ENCODE measurements at regions not wholly inside any gene's neighbourhood (a gene's known extent, or its start where the extent isn't known, plus 50 kb on each side); places are given as distances from the start of the nearest gene placed in this dataset.

GRCh38 chr12:88303335-88303734 is 161.2 kb downstream of the TMTC3 start:
- Mint-ChIP-seq H3K27me3 (peaks cover 3% of the 10 kb centered on the region), H3K4me1 (no peaks in the 10 kb centered on the region), H3K27ac (no peak overlapping the region), H3K36me3 (no peaks in the 10 kb centered on the region), H3K9me3 (peaks cover 0 to 4% (median 0%) of the 10 kb centered on the region in 3 donors), H3K4me3 (no peak overlapping the region)

GRCh38 chr12:88305254-88305890 is 163.3 kb downstream of the TMTC3 start:
- no peaks in the 10 kb centered on the region for H3K4me1 Mint-ChIP-seq
- H3K4me3 Mint-ChIP-seq = no peak overlapping the region
- H3K27ac Mint-ChIP-seq = no peak overlapping the region
- H3K9me3 Mint-ChIP-seq = peaks cover 0 to 4% (median 0%) of the 10 kb centered on the region in 3 donors
- no peaks in the 10 kb centered on the region for H3K36me3 Mint-ChIP-seq
- H3K27me3 Mint-ChIP-seq = peaks cover 3% of the 10 kb centered on the region

- no peaks in the 10 kb centered on the region for H3K4me1 Mint-ChIP-seq
- no peaks in the 10 kb centered on the region for H3K36me3 Mint-ChIP-seq
- H3K27ac Mint-ChIP-seq = no peak overlapping the region
- peaks cover 3% of the 10 kb centered on the region for H3K27me3 Mint-ChIP-seq
- H3K9me3 Mint-ChIP-seq = peaks cover 0 to 4% (median 0%) of the 10 kb centered on the region in 3 donors
- H3K4me3 Mint-ChIP-seq = no peak overlapping the region
These were observed 164.5 kb downstream of the TMTC3 start for GRCh38 chr12:88306471-88307069.

GRCh38 chr12:88307961-88308360 is 165.9 kb downstream of the TMTC3 start:
- Mint-ChIP-seq H3K27ac (no peak overlapping the region), H3K4me3 (no peak overlapping the region), H3K27me3 (peaks cover 3% of the 10 kb centered on the region), H3K4me1 (no peaks in the 10 kb centered on the region), H3K9me3 (peaks cover 0 to 2% (median 0%) of the 10 kb centered on the region in 3 donors), H3K36me3 (no peaks in the 10 kb centered on the region)

GRCh38 chr12:88308825-88309224 is 166.7 kb downstream of the TMTC3 start:
- no peaks in the 10 kb centered on the region for H3K36me3 Mint-ChIP-seq
- no peaks in the 10 kb centered on the region for H3K4me1 Mint-ChIP-seq
- peaks cover 3% of the 10 kb centered on the region for H3K27me3 Mint-ChIP-seq
- no peak overlapping the region for H3K4me3 Mint-ChIP-seq
- H3K9me3 Mint-ChIP-seq = peaks cover 0 to 2% (median 2%) of the 10 kb centered on the region in 3 donors
- no peak overlapping the region for H3K27ac Mint-ChIP-seq

- Mint-ChIP-seq H3K27ac (no peak overlapping the region), H3K36me3 (no peaks in the 10 kb centered on the region), H3K4me1 (no peaks in the 10 kb centered on the region), H3K9me3 (peaks cover 2 to 3% (median 2%) of the 10 kb centered on the region in 3 donors), H3K27me3 (peaks cover 3% of the 10 kb centered on the region), H3K4me3 (no peak overlapping the region)
These were observed 167.4 kb downstream of the TMTC3 start for GRCh38 chr12:88309546-88309945.

- no peak overlapping the region for H3K4me3 Mint-ChIP-seq
- H3K4me1 Mint-ChIP-seq = no peaks in the 10 kb centered on the region
- no peaks in the 10 kb centered on the region for H3K36me3 Mint-ChIP-seq
- peaks cover 3% of the 10 kb centered on the region for H3K27me3 Mint-ChIP-seq
- no peak overlapping the region for H3K27ac Mint-ChIP-seq
- peaks cover 2 to 8% (median 2%) of the 10 kb centered on the region in 3 donors for H3K9me3 Mint-ChIP-seq
These were observed 168.0 kb downstream of the TMTC3 start for GRCh38 chr12:88310069-88310468.

- Mint-ChIP-seq H3K36me3 (no peaks in the 10 kb centered on the region), H3K9me3 (peaks cover 2 to 8% (median 2%) of the 10 kb centered on the region in 3 donors), H3K4me3 (no peak overlapping the region), H3K4me1 (no peaks in the 10 kb centered on the region), H3K27ac (no peak overlapping the region), H3K27me3 (peaks cover 3% of the 10 kb centered on the region)
These were observed 168.6 kb downstream of the TMTC3 start for GRCh38 chr12:88310666-88311065.

- no peaks in the 10 kb centered on the region for H3K4me1 Mint-ChIP-seq
- peaks cover 0 to 8% (median 4%) of the 10 kb centered on the region in 3 donors for H3K9me3 Mint-ChIP-seq
- H3K36me3 Mint-ChIP-seq = no peaks in the 10 kb centered on the region
- no peak overlapping the region for H3K27ac Mint-ChIP-seq
- no peaks in the 10 kb centered on the region for H3K27me3 Mint-ChIP-seq
- H3K4me3 Mint-ChIP-seq = no peak overlapping the region
These were observed 171.4 kb downstream of the TMTC3 start for GRCh38 chr12:88313554-88313953.

- Mint-ChIP-seq H3K4me3 (no peak overlapping the region), H3K9me3 (peaks cover 0 to 8% (median 4%) of the 10 kb centered on the region in 3 donors), H3K36me3 (no peaks in the 10 kb centered on the region), H3K27ac (no peak overlapping the region), H3K4me1 (no peaks in the 10 kb centered on the region), H3K27me3 (no peaks in the 10 kb centered on the region)
These were observed 172.6 kb downstream of the TMTC3 start for GRCh38 chr12:88314706-88315105.

GRCh38 chr12:88318726-88319125 is 176.6 kb downstream of the TMTC3 start:
- Mint-ChIP-seq H3K4me3 (no peak overlapping the region), H3K4me1 (no peaks in the 10 kb centered on the region), H3K27me3 (no peaks in the 10 kb centered on the region)

GRCh38 chr12:88325076-88325815 is 183.1 kb downstream of the TMTC3 start:
- Mint-ChIP-seq H3K4me3 (no peak overlapping the region), H3K27ac (no peak overlapping the region), H3K4me1 (no peaks in the 10 kb centered on the region), H3K27me3 (no peaks in the 10 kb centered on the region), H3K9me3 (no peaks in the 10 kb centered on the region), H3K36me3 (no peaks in the 10 kb centered on the region)

More at GRCh38 chr12:88318726-88319125, 176.6 kb downstream of the TMTC3 start:
- H3K9me3 Mint-ChIP-seq = peaks cover 0 to 8% (median 2%) of the 10 kb centered on the region in 3 donors
- no peak overlapping the region for H3K27ac Mint-ChIP-seq
- H3K36me3 Mint-ChIP-seq = no peaks in the 10 kb centered on the region

GRCh38 chr12:88325816-88326189 is 183.7 kb downstream of the TMTC3 start:
- no peaks in the 10 kb centered on the region for H3K9me3 Mint-ChIP-seq
- H3K4me3 Mint-ChIP-seq = no peak overlapping the region
- H3K27me3 Mint-ChIP-seq = no peaks in the 10 kb centered on the region
- no peaks in the 10 kb centered on the region for H3K36me3 Mint-ChIP-seq
- H3K27ac Mint-ChIP-seq = no peak overlapping the region
- no peaks in the 10 kb centered on the region for H3K4me1 Mint-ChIP-seq

- H3K36me3 Mint-ChIP-seq = no peaks in the 10 kb centered on the region
- H3K9me3 Mint-ChIP-seq = no peaks in the 10 kb centered on the region
- no peak overlapping the region for H3K27ac Mint-ChIP-seq
- no peaks in the 10 kb centered on the region for H3K4me1 Mint-ChIP-seq
- H3K4me3 Mint-ChIP-seq = no peak overlapping the region
- H3K27me3 Mint-ChIP-seq = no peaks in the 10 kb centered on the region
These were observed 185.2 kb downstream of the TMTC3 start for GRCh38 chr12:88327276-88327675.

- H3K27me3 Mint-ChIP-seq = no peaks in the 10 kb centered on the region
- no peak overlapping the region for H3K4me3 Mint-ChIP-seq
- no peaks in the 10 kb centered on the region for H3K4me1 Mint-ChIP-seq
- H3K9me3 Mint-ChIP-seq = no peaks in the 10 kb centered on the region
- H3K27ac Mint-ChIP-seq = no peak overlapping the region
- no peaks in the 10 kb centered on the region for H3K36me3 Mint-ChIP-seq
These were observed 186.0 kb downstream of the TMTC3 start for GRCh38 chr12:88328090-88328489.

All from IgD-negative memory B cell (primary cell).